Activated CD8-positive, alpha-beta memory T cell treated with anti-CD3 and anti-CD28 coated beads for 48 hours (primary cell): ENCODE measurements at regions not wholly inside any gene's neighbourhood (a gene's known extent, or its start where the extent isn't known, plus 50 kb on each side); places are given as distances from the start of the nearest gene placed in this dataset.

ENCODE experiments used
- DNase-seq, 3 experiments: peaks; one replicate each; pipeline ENCODE4 v3.0.0-alpha.2; 2020; ENCODE audit warnings: low read depth in 2 of 3, low spot score in 2 of 3

GRCh38 chr1:209406168-209406567 is 177.3 kb upstream of the CAMK1G start:
- no peak for DNase-seq

GRCh38 chr1:209406595-209406994 is 176.9 kb upstream of the CAMK1G start:
- DNase-seq, result no peak

GRCh38 chr1:209409780-209410179 is 173.7 kb upstream of the CAMK1G start:
- no peak for DNase-seq

- no peak for DNase-seq
Observed at GRCh38 chr1:209411491-209411929, 172.0 kb upstream of the CAMK1G start.

GRCh38 chr1:209412036-209412435 is 171.5 kb upstream of the CAMK1G start:
- DNase-seq, result no peak

- no peak for DNase-seq
Observed at GRCh38 chr1:209412566-209412965, 170.9 kb upstream of the CAMK1G start.

GRCh38 chr1:209413062-209413461 is 170.5 kb upstream of the CAMK1G start:
- DNase-seq, result no peak

- DNase-seq, result no peak
Observed at GRCh38 chr1:209414803-209415329, 168.6 kb upstream of the CAMK1G start.

GRCh38 chr1:209416039-209416438 is 167.5 kb upstream of the CAMK1G start:
- no peak for DNase-seq

- no peak for DNase-seq
Observed at GRCh38 chr1:209416716-209417115, 166.8 kb upstream of the CAMK1G start.

GRCh38 chr1:209417761-209418160 is 165.8 kb upstream of the CAMK1G start:
- no peak for DNase-seq

GRCh38 chr1:209420276-209420675 is 163.2 kb upstream of the CAMK1G start:
- DNase-seq, result no peak

GRCh38 chr1:209421186-209421585 is 162.3 kb upstream of the CAMK1G start:
- no peak for DNase-seq

- no peak for DNase-seq
Observed at GRCh38 chr1:209421978-209422680, 161.4 kb upstream of the CAMK1G start.

- DNase-seq, result no peak
Observed at GRCh38 chr1:209425959-209426358, 157.6 kb upstream of the CAMK1G start.

- DNase-seq, result no peak
Observed at GRCh38 chr1:209427277-209427676, 156.2 kb upstream of the CAMK1G start.

GRCh38 chr1:209427811-209428210 is 155.7 kb upstream of the CAMK1G start:
- no peak for DNase-seq

- DNase-seq, result no peak
Observed at GRCh38 chr1:209428241-209428921, 155.1 kb upstream of the CAMK1G start.

- DNase-seq, result no peak
Observed at GRCh38 chr1:209429611-209430010, 153.9 kb upstream of the CAMK1G start.

GRCh38 chr1:209430107-209430506 is 153.4 kb upstream of the CAMK1G start:
- no peak for DNase-seq

GRCh38 chr1:209430821-209431259 is 152.7 kb upstream of the CAMK1G start:
- DNase-seq, result no peak

- DNase-seq, result no peak
Observed at GRCh38 chr1:209431402-209431801, 152.1 kb upstream of the CAMK1G start.
